ENCODE measurements at regions not wholly inside any gene's neighbourhood (a gene's known extent, or its start where the extent isn't known, plus 50 kb on each side); places are given as distances from the start of the nearest gene placed in this dataset.

DNA sequence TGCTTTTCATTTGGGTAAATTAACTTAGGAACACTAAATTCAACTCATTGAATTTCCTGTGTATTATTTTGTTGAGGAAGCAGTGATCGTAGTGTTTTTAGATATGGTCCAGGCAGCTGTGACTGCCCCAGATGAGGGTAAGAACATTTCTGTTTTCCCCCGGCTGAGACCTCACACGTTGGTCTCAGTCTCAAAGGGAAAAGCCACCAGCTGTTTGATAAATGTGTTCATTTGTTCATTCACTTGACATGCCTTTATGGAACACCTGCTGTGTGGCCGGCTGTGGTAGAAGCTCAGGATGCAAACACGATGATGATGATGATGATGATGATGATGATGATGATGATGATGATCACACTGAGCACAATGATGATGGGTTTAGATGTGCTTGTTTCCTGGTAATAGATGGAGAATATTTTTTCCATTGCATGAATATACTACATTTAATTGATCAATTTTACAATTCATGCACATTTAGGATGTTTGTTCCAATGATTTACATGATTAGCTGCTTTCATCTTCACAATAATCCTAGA is 125.6 kb upstream of the ZNF32 start:
- TF ChIP-seq, protein P1, sequence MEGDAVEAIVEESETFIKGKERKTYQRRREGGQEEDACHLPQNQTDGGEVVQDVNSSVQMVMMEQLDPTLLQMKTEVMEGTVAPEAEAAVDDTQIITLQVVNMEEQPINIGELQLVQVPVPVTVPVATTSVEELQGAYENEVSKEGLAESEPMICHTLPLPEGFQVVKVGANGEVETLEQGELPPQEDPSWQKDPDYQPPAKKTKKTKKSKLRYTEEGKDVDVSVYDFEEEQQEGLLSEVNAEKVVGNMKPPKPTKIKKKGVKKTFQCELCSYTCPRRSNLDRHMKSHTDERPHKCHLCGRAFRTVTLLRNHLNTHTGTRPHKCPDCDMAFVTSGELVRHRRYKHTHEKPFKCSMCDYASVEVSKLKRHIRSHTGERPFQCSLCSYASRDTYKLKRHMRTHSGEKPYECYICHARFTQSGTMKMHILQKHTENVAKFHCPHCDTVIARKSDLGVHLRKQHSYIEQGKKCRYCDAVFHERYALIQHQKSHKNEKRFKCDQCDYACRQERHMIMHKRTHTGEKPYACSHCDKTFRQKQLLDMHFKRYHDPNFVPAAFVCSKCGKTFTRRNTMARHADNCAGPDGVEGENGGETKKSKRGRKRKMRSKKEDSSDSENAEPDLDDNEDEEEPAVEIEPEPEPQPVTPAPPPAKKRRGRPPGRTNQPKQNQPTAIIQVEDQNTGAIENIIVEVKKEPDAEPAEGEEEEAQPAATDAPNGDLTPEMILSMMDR (IDR thresholded peaks at IDR 0.05 in 2 of 3, conservative IDR thresholded peaks at IDR 0.05 in 1 of 3; ENCODE audit: borderline replicate concordance in 1 of 3, insufficient read depth in 1 of 3, low read depth in 2 of 3, low read length in 2 of 3): no peak
- no peak for TF ChIP-seq ELF1 (IDR thresholded peaks at IDR 0.05; ENCODE audit: borderline replicate concordance, low read depth)
- no peak for TF ChIP-seq RAD21 (IDR thresholded peaks at IDR 0.05; ENCODE audit: low read depth)
- no peak for TF ChIP-seq POLR2AphosphoS5 (IDR thresholded peaks at IDR 0.05; ENCODE audit: low read depth, low read length)
- no peak for TF ChIP-seq MAX (IDR thresholded peaks at IDR 0.05)
- TF ChIP-seq FOSL1 (IDR thresholded peaks at IDR 0.05; ENCODE audit: low read depth): no peak
- TF ChIP-seq CBX3 (IDR thresholded peaks at IDR 0.05; ENCODE audit: low read depth): no peak
- no peak for TF ChIP-seq EZH2 (IDR thresholded peaks at IDR 0.05)
- no peak for TF ChIP-seq POLR2A (IDR thresholded peaks at IDR 0.05; ENCODE audit: borderline replicate concordance, extremely low read depth, insufficient read depth, insufficient read length)
- TF ChIP-seq TCF7L2 (IDR thresholded peaks at IDR 0.05; ENCODE audit: borderline replicate concordance, extremely low read depth, insufficient read depth, insufficient read length): no peak
- no peak for TF ChIP-seq ZFX (IDR thresholded peaks at IDR 0.05)
- no peak for TF ChIP-seq ZNF274 (IDR thresholded peaks at IDR 0.05; ENCODE audit: low read depth, low read length)

Data from HCT116 (cell line).